Vagina (tissue), 2 donors: ENCODE measurements at regions not wholly inside any gene's neighbourhood (a gene's known extent, or its start where the extent isn't known, plus 50 kb on each side); places are given as distances from the start of the nearest gene placed in this dataset.

ENCODE experiments used
- POLR2A ChIP-seq, 2 donors: fragments of 450-650 bp; IDR thresholded peaks; one replicate each; pipeline ENCODE4 v1.6.1; 2017; ENCODE audit warnings: antibody characterized with exemption in 2 of 2, mild to moderate bottlenecking in 2 of 2, moderate library complexity in 2 of 2
- POLR2AphosphoS5 ChIP-seq, 2 donors: sonication (generic); formaldehyde crosslinking; IDR thresholded peaks; one replicate each; pipeline ENCODE4 v1.9.0; 2017; ENCODE audit warnings: antibody characterized with exemption in 2 of 2, mild to moderate bottlenecking in 2 of 2, low read depth in 1 of 2; ENCODE audit not compliant: insufficient read depth in 1 of 2
- TF ChIP-seq, protein P1 (sequence below), 3 experiments: fragments of 450-650 bp in 2 of 3; fragments of 200-600 bp in 1 of 3; sonication (generic) in 1 of 3; IDR thresholded peaks; one replicate each; pipeline ENCODE4 v1.5.1; 2017 to 2019; ENCODE audit warnings: antibody characterized with exemption in 3 of 3, mild to moderate bottlenecking in 2 of 3, moderate library complexity in 2 of 3

- TF ChIP-seq, protein P1, sequence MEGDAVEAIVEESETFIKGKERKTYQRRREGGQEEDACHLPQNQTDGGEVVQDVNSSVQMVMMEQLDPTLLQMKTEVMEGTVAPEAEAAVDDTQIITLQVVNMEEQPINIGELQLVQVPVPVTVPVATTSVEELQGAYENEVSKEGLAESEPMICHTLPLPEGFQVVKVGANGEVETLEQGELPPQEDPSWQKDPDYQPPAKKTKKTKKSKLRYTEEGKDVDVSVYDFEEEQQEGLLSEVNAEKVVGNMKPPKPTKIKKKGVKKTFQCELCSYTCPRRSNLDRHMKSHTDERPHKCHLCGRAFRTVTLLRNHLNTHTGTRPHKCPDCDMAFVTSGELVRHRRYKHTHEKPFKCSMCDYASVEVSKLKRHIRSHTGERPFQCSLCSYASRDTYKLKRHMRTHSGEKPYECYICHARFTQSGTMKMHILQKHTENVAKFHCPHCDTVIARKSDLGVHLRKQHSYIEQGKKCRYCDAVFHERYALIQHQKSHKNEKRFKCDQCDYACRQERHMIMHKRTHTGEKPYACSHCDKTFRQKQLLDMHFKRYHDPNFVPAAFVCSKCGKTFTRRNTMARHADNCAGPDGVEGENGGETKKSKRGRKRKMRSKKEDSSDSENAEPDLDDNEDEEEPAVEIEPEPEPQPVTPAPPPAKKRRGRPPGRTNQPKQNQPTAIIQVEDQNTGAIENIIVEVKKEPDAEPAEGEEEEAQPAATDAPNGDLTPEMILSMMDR (IDR thresholded peaks at IDR 0.05), result no peak
- TF ChIP-seq POLR2AphosphoS5 (IDR thresholded peaks at IDR 0.05; ENCODE audit: insufficient read depth in 1 of 2, low read depth in 1 of 2) (no peak), POLR2A (IDR thresholded peaks at IDR 0.05) (no peak)
Observed at GRCh38 chr3:83230841-83231240, 1469.4 kb upstream of the GBE1 start.
